NCI-H1694 treated with DMSO at 0.1 percent for 48 hours (cell line): ENCODE measurements at regions not wholly inside any gene's neighbourhood (a gene's known extent, or its start where the extent isn't known, plus 50 kb on each side); places are given as distances from the start of the nearest gene placed in this dataset.
"Not testable (repeated sequence)": the region's sequence is repeated elsewhere in the genome, so short reads cannot be mapped to it uniquely, and the experiment has no call there.

ENCODE experiments used
- DNase-seq: peaks from one replicate; lab custom pipeline; 2025; lab: John Stamatoyannopoulos, UW

- no peak for DNase-seq
Observed at GRCh38 chr2:183459466-183459865, 335.2 kb downstream of the NUP35 start.

- no peak for DNase-seq
Observed at GRCh38 chr2:183463821-183464220, 339.6 kb downstream of the NUP35 start.

- no peak for DNase-seq
Observed at GRCh38 chr2:183465048-183465447, 340.8 kb downstream of the NUP35 start.

- DNase-seq = no peak
Observed at GRCh38 chr2:183474912-183475695, 350.9 kb downstream of the NUP35 start.

GRCh38 chr2:183476490-183476889 lies 352.2 kb downstream of the NUP35 start:
- no peak for DNase-seq

GRCh38 chr2:183477296-183477695 lies 353.1 kb downstream of the NUP35 start:
- DNase-seq = no peak

GRCh38 chr2:183478941-183479595 lies 354.8 kb downstream of the NUP35 start:
- DNase-seq = not testable (repeated sequence)

GRCh38 chr2:183487326-183487725 lies 363.1 kb downstream of the NUP35 start:
- no peak for DNase-seq

GRCh38 chr2:183488421-183488820 lies 364.2 kb downstream of the NUP35 start:
- no peak for DNase-seq

- DNase-seq = no peak
Observed at GRCh38 chr2:183490489-183490888, 366.2 kb downstream of the NUP35 start.

- no peak for DNase-seq
Observed at GRCh38 chr2:183490914-183491313, 366.7 kb downstream of the NUP35 start.

- DNase-seq = no peak
Observed at GRCh38 chr2:183493040-183493439, 368.8 kb downstream of the NUP35 start.

- no peak for DNase-seq
Observed at GRCh38 chr2:183495079-183495478, 370.8 kb downstream of the NUP35 start.

GRCh38 chr2:183495589-183496267 lies 371.5 kb downstream of the NUP35 start:
- no peak for DNase-seq

- DNase-seq = no peak
Observed at GRCh38 chr2:183497861-183498260, 373.6 kb downstream of the NUP35 start.

GRCh38 chr2:183505911-183506310 lies 381.7 kb downstream of the NUP35 start:
- DNase-seq = no peak

GRCh38 chr2:183511154-183511553 lies 386.9 kb downstream of the NUP35 start:
- no peak for DNase-seq

GRCh38 chr2:183519371-183520056 lies 395.3 kb downstream of the NUP35 start:
- no peak for DNase-seq

- DNase-seq = no peak
Observed at GRCh38 chr2:183521911-183522310, 397.7 kb downstream of the NUP35 start.

GRCh38 chr2:183522489-183523266 lies 398.4 kb downstream of the NUP35 start:
- DNase-seq = no peak

- DNase-seq = no peak
Observed at GRCh38 chr2:183530333-183530901, 406.2 kb downstream of the NUP35 start.
